Activated naive CD8-positive, alpha-beta T cell treated with anti-CD3 and anti-CD28 coated beads for 36 hours (primary cell): ENCODE measurements at regions not wholly inside any gene's neighbourhood (a gene's known extent, or its start where the extent isn't known, plus 50 kb on each side); places are given as distances from the start of the nearest gene placed in this dataset.
"Not testable (repeated sequence)": the region's sequence is repeated elsewhere in the genome, so short reads cannot be mapped to it uniquely, and the experiment has no call there.

Source experiments
- DNase-seq: peaks from one replicate; pipeline ENCODE4 v3.0.0; 2021
- H3K27ac Mint-ChIP-seq: one replicate; pipeline ENCODE4 v1.8.0; 2022; ENCODE audit warnings: mild to moderate bottlenecking, moderate library complexity, mixed read lengths
- H3K27me3 Mint-ChIP-seq: one replicate; pipeline ENCODE4 v1.8.0; 2022; ENCODE audit warnings: mild to moderate bottlenecking, mixed read lengths
- H3K36me3 Mint-ChIP-seq: one replicate; pipeline ENCODE4 v1.8.0; 2021; ENCODE audit warnings: mild to moderate bottlenecking, mixed read lengths
- H3K4me1 Mint-ChIP-seq: one replicate; pipeline ENCODE4 v1.8.0; 2021; ENCODE audit warnings: mixed read lengths
- H3K4me3 Mint-ChIP-seq: one replicate; pipeline ENCODE4 v1.8.0; 2022; ENCODE audit warnings: mild to moderate bottlenecking, moderate library complexity, mixed read lengths
- H3K9me3 Mint-ChIP-seq: one replicate; pipeline ENCODE4 v1.8.0; 2022; ENCODE audit warnings: mixed read lengths

GRCh38 chr10:36801660-36802059, 323.7 kb upstream of the ANKRD30A start:
- H3K9me3 Mint-ChIP-seq = no peaks in the 10 kb centered on the region
- H3K27ac Mint-ChIP-seq = no peak overlapping the region
- H3K4me3 Mint-ChIP-seq = no peak overlapping the region
- no peaks in the 10 kb centered on the region for H3K4me1 Mint-ChIP-seq
- H3K27me3 Mint-ChIP-seq = no peaks in the 10 kb centered on the region
- DNase-seq = no peak
- H3K36me3 Mint-ChIP-seq = no peaks in the 10 kb centered on the region

- Mint-ChIP-seq H3K9me3 (no peaks in the 10 kb centered on the region), H3K4me1 (no peaks in the 10 kb centered on the region), H3K27ac (no peak overlapping the region), H3K36me3 (no peaks in the 10 kb centered on the region), H3K27me3 (no peaks in the 10 kb centered on the region), H3K4me3 (no peak overlapping the region)
- no peak for DNase-seq
Measured at GRCh38 chr10:36794981-36795380, 330.4 kb upstream of the ANKRD30A start.

GRCh38 chr10:36789974-36790373, 335.4 kb upstream of the ANKRD30A start:
- Mint-ChIP-seq H3K4me1 (no peaks in the 10 kb centered on the region), H3K27me3 (no peaks in the 10 kb centered on the region), H3K27ac (no peak overlapping the region), H3K36me3 (no peaks in the 10 kb centered on the region), H3K4me3 (no peak overlapping the region), H3K9me3 (no peaks in the 10 kb centered on the region)
- no peak for DNase-seq

- H3K9me3 Mint-ChIP-seq = no peaks in the 10 kb centered on the region
- DNase-seq = no peak
- H3K27ac Mint-ChIP-seq = no peak overlapping the region
- no peaks in the 10 kb centered on the region for H3K4me1 Mint-ChIP-seq
- H3K27me3 Mint-ChIP-seq = no peaks in the 10 kb centered on the region
- H3K4me3 Mint-ChIP-seq = no peak overlapping the region
- H3K36me3 Mint-ChIP-seq = no peaks in the 10 kb centered on the region
Measured at GRCh38 chr10:36788152-36788551, 337.2 kb upstream of the ANKRD30A start.

GRCh38 chr10:36783400-36783799, 342.0 kb upstream of the ANKRD30A start:
- no peaks in the 10 kb centered on the region for H3K27me3 Mint-ChIP-seq
- no peak overlapping the region for H3K27ac Mint-ChIP-seq
- H3K4me1 Mint-ChIP-seq = no peaks in the 10 kb centered on the region
- no peak for DNase-seq
- H3K36me3 Mint-ChIP-seq = no peaks in the 10 kb centered on the region
- H3K4me3 Mint-ChIP-seq = no peak overlapping the region
- no peaks in the 10 kb centered on the region for H3K9me3 Mint-ChIP-seq

GRCh38 chr10:36781570-36781969, 343.8 kb upstream of the ANKRD30A start:
- H3K4me1 Mint-ChIP-seq = no peaks in the 10 kb centered on the region
- peaks cover 4% of the 10 kb centered on the region for H3K9me3 Mint-ChIP-seq
- no peak overlapping the region for H3K27ac Mint-ChIP-seq
- no peak overlapping the region for H3K4me3 Mint-ChIP-seq
- no peaks in the 10 kb centered on the region for H3K36me3 Mint-ChIP-seq
- no peak for DNase-seq
- no peaks in the 10 kb centered on the region for H3K27me3 Mint-ChIP-seq

- Mint-ChIP-seq H3K4me3 (no peak overlapping the region), H3K36me3 (no peaks in the 10 kb centered on the region), H3K4me1 (no peaks in the 10 kb centered on the region), H3K27me3 (no peaks in the 10 kb centered on the region), H3K27ac (no peak overlapping the region), H3K9me3 (peaks cover 4% of the 10 kb centered on the region)
- no peak for DNase-seq
Measured at GRCh38 chr10:36780158-36780557, 345.2 kb upstream of the ANKRD30A start.

- no peaks in the 10 kb centered on the region for H3K27me3 Mint-ChIP-seq
- H3K27ac Mint-ChIP-seq = no peak overlapping the region
- DNase-seq = no peak
- no peak overlapping the region for H3K4me3 Mint-ChIP-seq
- peaks cover 4% of the 10 kb centered on the region for H3K9me3 Mint-ChIP-seq
- H3K36me3 Mint-ChIP-seq = no peaks in the 10 kb centered on the region
- H3K4me1 Mint-ChIP-seq = no peaks in the 10 kb centered on the region
Measured at GRCh38 chr10:36779238-36779846, 346.1 kb upstream of the ANKRD30A start.

- H3K27ac Mint-ChIP-seq = no peak overlapping the region
- H3K9me3 Mint-ChIP-seq = peaks cover 4% of the 10 kb centered on the region
- DNase-seq = no peak
- no peaks in the 10 kb centered on the region for H3K4me1 Mint-ChIP-seq
- H3K36me3 Mint-ChIP-seq = no peaks in the 10 kb centered on the region
- H3K4me3 Mint-ChIP-seq = no peak overlapping the region
- H3K27me3 Mint-ChIP-seq = no peaks in the 10 kb centered on the region
Measured at GRCh38 chr10:36778651-36779050, 346.7 kb upstream of the ANKRD30A start.

GRCh38 chr10:36773652-36774051, 351.7 kb upstream of the ANKRD30A start:
- Mint-ChIP-seq H3K27me3 (no peaks in the 10 kb centered on the region), H3K9me3 (peaks cover 4% of the 10 kb centered on the region), H3K4me1 (no peaks in the 10 kb centered on the region), H3K36me3 (no peaks in the 10 kb centered on the region), H3K27ac (no peak overlapping the region), H3K4me3 (no peak overlapping the region)
- DNase-seq = no peak

- Mint-ChIP-seq H3K4me1 (no peaks in the 10 kb centered on the region), H3K27me3 (no peaks in the 10 kb centered on the region)
- no peak for DNase-seq
Measured at GRCh38 chr10:36771725-36772124, 353.7 kb upstream of the ANKRD30A start.

GRCh38 chr10:36769741-36770140, 355.7 kb upstream of the ANKRD30A start:
- H3K4me3 Mint-ChIP-seq, DNase-seq, H3K4me1 Mint-ChIP-seq, H3K36me3 Mint-ChIP-seq, H3K27ac Mint-ChIP-seq, H3K27me3 Mint-ChIP-seq, H3K9me3 Mint-ChIP-seq: not testable (repeated sequence)

More at GRCh38 chr10:36771725-36772124, 353.7 kb upstream of the ANKRD30A start:
- no peak overlapping the region for H3K27ac Mint-ChIP-seq
- H3K4me3 Mint-ChIP-seq = no peak overlapping the region
- H3K9me3 Mint-ChIP-seq = no peaks in the 10 kb centered on the region
- no peaks in the 10 kb centered on the region for H3K36me3 Mint-ChIP-seq

GRCh38 chr10:36766940-36767339, 358.5 kb upstream of the ANKRD30A start:
- H3K4me1 Mint-ChIP-seq = no peaks in the 10 kb centered on the region
- no peak overlapping the region for H3K27ac Mint-ChIP-seq
- no peaks in the 10 kb centered on the region for H3K36me3 Mint-ChIP-seq
- no peaks in the 10 kb centered on the region for H3K9me3 Mint-ChIP-seq
- H3K27me3 Mint-ChIP-seq = no peaks in the 10 kb centered on the region
- DNase-seq = no peak
- no peak overlapping the region for H3K4me3 Mint-ChIP-seq

- Mint-ChIP-seq H3K4me3 (no peak overlapping the region), H3K36me3 (no peaks in the 10 kb centered on the region), H3K4me1 (no peaks in the 10 kb centered on the region), H3K27me3 (no peaks in the 10 kb centered on the region), H3K9me3 (no peaks in the 10 kb centered on the region), H3K27ac (no peak overlapping the region)
- no peak for DNase-seq
Measured at GRCh38 chr10:36766415-36766810, 359.0 kb upstream of the ANKRD30A start.

- no peak for DNase-seq
- H3K27me3 Mint-ChIP-seq = no peaks in the 10 kb centered on the region
- no peaks in the 10 kb centered on the region for H3K9me3 Mint-ChIP-seq
Measured at GRCh38 chr10:36765782-36766414, 359.5 kb upstream of the ANKRD30A start.

GRCh38 chr10:36764823-36765222, 360.6 kb upstream of the ANKRD30A start:
- H3K4me1 Mint-ChIP-seq = no peaks in the 10 kb centered on the region
- no peaks in the 10 kb centered on the region for H3K36me3 Mint-ChIP-seq
- H3K27ac Mint-ChIP-seq = no peak overlapping the region

More at GRCh38 chr10:36765782-36766414, 359.5 kb upstream of the ANKRD30A start:
- Mint-ChIP-seq H3K4me1 (no peaks in the 10 kb centered on the region), H3K36me3 (no peaks in the 10 kb centered on the region), H3K4me3 (no peak overlapping the region), H3K27ac (no peak overlapping the region)

More at GRCh38 chr10:36764823-36765222, 360.6 kb upstream of the ANKRD30A start:
- Mint-ChIP-seq H3K27me3 (no peaks in the 10 kb centered on the region), H3K4me3 (no peak overlapping the region), H3K9me3 (no peaks in the 10 kb centered on the region)
- no peak for DNase-seq
